GM10266 (cell line): ENCODE measurements at regions not wholly inside any gene's neighbourhood (a gene's known extent, or its start where the extent isn't known, plus 50 kb on each side); places are given as distances from the start of the nearest gene placed in this dataset.
"Not testable (repeated sequence)": the region's sequence is repeated elsewhere in the genome, so short reads cannot be mapped to it uniquely, and the experiment has no call there.

ENCODE experiments used
- DNase-seq: peaks from one replicate; pipeline ENCODE4 v3.0.0; 2012; ENCODE audit errors: extremely low spot score
- TF ChIP-seq, protein P1 (sequence below): IDR thresholded peaks from 2 replicates; pipeline ENCODE4 v1.5.1; 2012; ENCODE audit warnings: mild to moderate bottlenecking, low read depth; ENCODE audit not compliant: control insufficient read depth, insufficient read depth; ENCODE audit errors: missing control alignments

DNA sequence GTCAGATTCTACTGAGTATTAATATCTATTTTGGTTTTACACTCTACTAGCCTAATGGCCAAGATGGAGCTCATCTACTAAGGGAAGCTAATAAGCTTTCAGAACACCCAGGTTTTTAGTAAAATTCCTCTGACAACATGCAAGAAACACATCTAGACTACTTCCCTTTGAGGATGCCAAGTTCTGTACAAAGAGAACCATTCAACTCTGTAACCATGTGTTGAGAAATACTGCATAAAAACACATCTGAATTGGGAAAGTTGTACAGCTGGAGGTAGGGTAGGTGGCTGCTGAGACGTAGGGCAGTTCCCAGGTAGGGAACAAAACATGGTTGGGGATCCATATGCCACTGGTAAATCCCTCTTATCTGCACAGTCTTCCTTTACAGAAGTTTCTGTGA, 66.2 kb downstream of the SC5D start:
- no peak for DNase-seq
- TF ChIP-seq, protein P1, sequence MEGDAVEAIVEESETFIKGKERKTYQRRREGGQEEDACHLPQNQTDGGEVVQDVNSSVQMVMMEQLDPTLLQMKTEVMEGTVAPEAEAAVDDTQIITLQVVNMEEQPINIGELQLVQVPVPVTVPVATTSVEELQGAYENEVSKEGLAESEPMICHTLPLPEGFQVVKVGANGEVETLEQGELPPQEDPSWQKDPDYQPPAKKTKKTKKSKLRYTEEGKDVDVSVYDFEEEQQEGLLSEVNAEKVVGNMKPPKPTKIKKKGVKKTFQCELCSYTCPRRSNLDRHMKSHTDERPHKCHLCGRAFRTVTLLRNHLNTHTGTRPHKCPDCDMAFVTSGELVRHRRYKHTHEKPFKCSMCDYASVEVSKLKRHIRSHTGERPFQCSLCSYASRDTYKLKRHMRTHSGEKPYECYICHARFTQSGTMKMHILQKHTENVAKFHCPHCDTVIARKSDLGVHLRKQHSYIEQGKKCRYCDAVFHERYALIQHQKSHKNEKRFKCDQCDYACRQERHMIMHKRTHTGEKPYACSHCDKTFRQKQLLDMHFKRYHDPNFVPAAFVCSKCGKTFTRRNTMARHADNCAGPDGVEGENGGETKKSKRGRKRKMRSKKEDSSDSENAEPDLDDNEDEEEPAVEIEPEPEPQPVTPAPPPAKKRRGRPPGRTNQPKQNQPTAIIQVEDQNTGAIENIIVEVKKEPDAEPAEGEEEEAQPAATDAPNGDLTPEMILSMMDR = no peak

DNA sequence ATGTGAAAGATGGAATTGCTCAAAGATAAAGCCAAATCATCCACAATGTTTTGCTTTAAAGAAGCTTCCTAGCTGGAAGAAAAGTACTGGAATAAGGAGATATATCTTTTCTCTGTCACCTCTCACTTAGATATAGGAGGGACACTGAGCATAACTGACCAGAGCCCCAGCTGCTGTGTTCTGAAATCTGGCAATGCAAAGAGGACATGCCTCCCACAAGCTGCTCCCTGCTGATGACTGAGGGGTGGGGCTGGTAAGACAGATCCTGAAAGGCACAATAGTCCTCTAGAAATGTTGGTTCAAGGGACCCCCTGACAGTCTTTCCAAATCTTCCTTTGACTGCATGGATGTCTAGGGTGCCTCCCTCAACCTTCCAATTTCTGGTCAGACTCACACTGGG, 67.0 kb downstream of the SC5D start:
- no peak for DNase-seq
- TF ChIP-seq, protein P1 = no peak

DNA sequence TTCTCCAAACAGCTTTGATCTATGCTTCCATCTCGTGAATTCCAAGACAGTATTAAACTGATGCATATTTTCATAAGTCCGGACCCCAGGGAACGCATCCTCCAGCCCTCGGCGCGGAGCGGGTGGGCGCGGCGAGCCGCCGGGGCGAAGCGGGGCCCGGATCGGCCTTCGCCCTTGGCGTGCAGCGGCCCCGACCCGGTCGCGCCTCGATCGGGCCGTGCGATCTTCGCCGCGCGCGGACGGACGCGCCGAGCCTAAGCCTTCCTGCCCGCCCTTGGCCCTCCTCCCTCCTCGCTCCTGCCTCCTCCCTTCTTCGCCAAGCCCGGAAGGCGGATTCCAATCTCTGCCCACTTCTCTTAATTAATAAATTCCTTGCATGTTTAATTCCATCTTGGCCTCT, 70.4 kb downstream of the SC5D start:
- not testable (repeated sequence) for DNase-seq

DNA sequence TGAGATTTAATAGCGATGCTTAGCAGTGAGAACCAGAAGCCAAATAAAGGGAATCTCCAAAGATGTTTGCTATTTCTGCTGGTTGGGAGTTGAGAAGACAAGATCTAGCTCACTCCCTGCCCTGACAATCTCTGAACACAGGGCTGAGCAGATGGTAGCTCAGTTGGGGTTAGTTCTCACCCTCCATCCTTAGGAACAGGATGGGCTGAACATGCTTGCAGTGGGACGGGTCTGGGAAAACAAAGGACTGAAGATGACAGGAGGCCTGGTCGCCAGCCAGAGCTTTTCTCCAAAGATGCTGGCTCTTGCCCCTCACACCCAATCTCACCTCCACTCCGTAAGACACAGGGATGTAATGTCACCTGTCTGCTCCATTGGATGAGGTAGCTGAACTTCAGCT, 72.7 kb downstream of the SC5D start:
- TF ChIP-seq, protein P1 = no peak
- no peak for DNase-seq

DNA sequence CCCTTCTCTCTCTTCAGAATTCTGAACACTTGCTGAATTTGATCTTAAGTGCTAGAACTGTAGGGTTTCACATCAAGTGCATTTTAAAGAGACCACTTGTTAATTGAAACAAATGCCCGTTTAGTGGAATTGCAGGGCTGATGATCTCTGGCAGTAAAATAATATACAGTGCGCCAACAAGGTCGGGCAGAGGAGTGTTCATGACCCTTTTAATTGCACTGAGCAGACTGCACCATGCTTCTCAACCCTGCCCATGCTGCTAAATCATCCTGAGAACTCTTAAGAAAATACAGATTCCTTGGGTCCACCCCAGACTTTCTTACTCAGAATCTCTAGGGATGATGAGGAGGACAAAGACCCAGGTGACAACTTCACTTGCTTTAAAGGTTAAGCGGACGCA, 73.5 kb downstream of the SC5D start:
- TF ChIP-seq, protein P1 = no peak
- DNase-seq = no peak

DNA sequence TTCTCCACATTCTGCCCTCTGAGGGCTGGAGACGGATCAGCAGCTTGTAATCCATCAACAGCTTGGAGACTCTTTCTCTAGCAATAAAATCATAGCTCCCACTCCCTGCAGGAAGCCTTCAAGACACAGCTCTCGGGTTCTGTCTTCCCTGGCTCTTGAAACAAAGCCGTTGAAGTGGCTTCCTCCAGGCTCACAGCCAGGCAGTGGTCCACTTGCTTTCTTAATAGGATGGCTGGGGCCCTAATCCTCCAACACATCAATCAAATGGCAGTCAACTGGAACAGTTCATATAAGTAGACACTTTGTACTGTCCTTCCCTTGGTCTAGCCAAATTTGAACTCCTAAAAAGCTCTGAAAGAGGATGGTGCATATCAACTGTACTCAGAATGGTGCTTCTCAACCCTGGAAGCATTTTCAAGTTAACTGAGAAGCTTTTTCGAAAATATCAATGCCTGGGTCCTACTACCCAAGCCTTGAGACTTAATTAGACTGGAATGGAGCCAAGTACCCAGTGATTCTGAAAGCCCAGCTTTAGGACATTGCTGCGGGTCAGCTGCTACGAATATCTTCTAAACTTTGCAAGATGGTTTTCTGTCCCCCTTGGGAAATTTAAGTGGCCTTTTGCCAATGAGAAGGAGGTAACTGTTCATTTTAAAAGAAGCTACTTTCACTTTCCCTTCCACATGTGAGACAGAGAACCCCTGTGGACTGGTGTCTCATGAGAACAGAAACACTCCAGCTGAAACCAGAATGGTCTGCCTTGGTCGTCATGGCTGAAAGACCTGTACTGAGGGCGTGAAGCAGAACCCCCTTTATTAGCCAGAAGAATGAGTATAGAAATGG, 74.7 kb downstream of the SC5D start:
- TF ChIP-seq, protein P1 = no peak
- DNase-seq = peak; percentile 85

DNA sequence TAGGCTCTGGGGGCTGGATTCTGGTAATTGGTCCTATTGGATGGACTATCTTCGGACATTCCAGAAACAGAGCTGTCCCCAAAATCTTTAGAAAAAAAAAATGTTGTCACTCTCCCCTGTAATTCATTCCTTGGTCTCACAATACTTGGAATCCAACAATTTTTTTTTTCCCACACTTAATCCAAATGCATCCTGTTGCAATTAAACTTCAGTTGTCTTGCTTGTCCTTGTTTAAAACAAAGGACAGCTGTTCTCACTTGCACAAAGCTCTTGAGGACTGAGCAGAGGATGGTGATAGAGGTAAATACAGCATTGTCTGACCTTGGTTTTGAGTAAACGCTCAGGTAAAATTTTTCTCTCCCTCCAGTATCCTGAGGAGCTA, 75.3 kb downstream of the SC5D start:
- DNase-seq = no peak
- TF ChIP-seq, protein P1 = no peak
